ENCODE measurements at regions not wholly inside any gene's neighbourhood (a gene's known extent, or its start where the extent isn't known, plus 50 kb on each side); places are given as distances from the start of the nearest gene placed in this dataset.

- TF ChIP-seq POLR2A (IDR thresholded peaks at IDR 0.05): no peak
- no peak for TF ChIP-seq EP300 (IDR thresholded peaks at IDR 0.05)
- no peak for TF ChIP-seq CTCF (IDR thresholded peaks at IDR 0.05)
Observed at GRCh38 chr1:63230722-63231121, 91.6 kb upstream of the FOXD3 start.
